Activated CD8-positive, alpha-beta T cell treated with anti-CD3 and anti-CD28 coated beads, Interleukin-2, amount 10 ng/mL, durations not matched to agents 7 days and 5 days (primary cell): ENCODE measurements at regions not wholly inside any gene's neighbourhood (a gene's known extent, or its start where the extent isn't known, plus 50 kb on each side); places are given as distances from the start of the nearest gene placed in this dataset.

Source experiments
- ATAC-seq: fragments of 150-1000 bp; cut with Tn5 transposase; one replicate; pipeline ENCODE4 v1.10.0; 2021; ENCODE audit warnings: moderate library complexity
- CTCF ChIA-PET: fragments of 350-600 bp; sonication (Branson Sonifier 250); formaldehyde crosslinking; loops from one replicate; lab custom pipeline; 2021; ENCODE audit warnings: antibody characterized with exemption; lab: Charles Lee
- POLR2A ChIA-PET: fragments of 350-600 bp; sonication (Branson Sonifier 250); formaldehyde crosslinking; loops from one replicate; lab custom pipeline; 2021; ENCODE audit warnings: antibody characterized with exemption; lab: Charles Lee
- DNase-seq: peaks from one replicate; pipeline ENCODE4 v3.0.0-alpha.2; 2020
- H3K27ac Mint-ChIP-seq: one replicate; pipeline ENCODE4 v1.8.0; 2021; ENCODE audit warnings: mild to moderate bottlenecking, mixed read lengths
- H3K27me3 Mint-ChIP-seq: one replicate; pipeline ENCODE4 v1.8.0; 2021; ENCODE audit warnings: low read depth, mixed read lengths
- H3K36me3 Mint-ChIP-seq: one replicate; pipeline ENCODE4 v1.8.0; 2021; ENCODE audit warnings: low read depth, mixed read lengths
- H3K4me1 Mint-ChIP-seq: one replicate; pipeline ENCODE4 v1.8.0; 2021; ENCODE audit warnings: low read depth, mixed read lengths
- H3K4me3 Mint-ChIP-seq: one replicate; pipeline ENCODE4 v1.8.0; 2021; ENCODE audit warnings: mild to moderate bottlenecking, mixed read lengths
- H3K9me3 Mint-ChIP-seq: one replicate; pipeline ENCODE4 v1.8.0; 2022; ENCODE audit warnings: mixed read lengths; ENCODE audit not compliant: insufficient read depth

DNA sequence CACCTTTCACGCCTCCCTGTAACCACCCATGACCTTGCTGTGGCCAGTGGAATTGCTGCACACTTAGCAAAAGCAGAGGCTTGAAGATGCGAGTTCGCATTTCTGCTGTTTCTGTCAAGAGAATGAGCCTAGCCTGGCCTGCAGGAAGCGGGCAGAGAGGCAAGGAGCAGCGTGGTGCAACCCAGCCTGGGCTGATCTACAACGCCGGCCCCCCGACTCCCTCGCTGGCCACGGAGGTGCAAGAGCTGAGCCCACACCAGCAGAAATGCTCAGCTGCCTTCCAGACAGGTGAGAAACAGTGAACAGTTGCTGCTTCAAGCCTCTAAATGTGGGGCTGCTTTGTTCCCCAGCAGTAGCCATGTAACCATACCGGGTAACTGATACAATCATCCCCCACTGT lies 116.4 kb downstream of the NCOR2 start:
- Mint-ChIP-seq H3K27ac (peak overlapping the region; percentile 70), H3K9me3 (no peaks in the 10 kb centered on the region), H3K36me3 (peaks cover 21% of the 10 kb centered on the region), H3K4me1 (peaks cover 60% of the 10 kb centered on the region), H3K27me3 (no peaks in the 10 kb centered on the region), H3K4me3 (peak overlapping the region; percentile 7)
- ChIA-PET CTCF (interaction anchor here (1.2 kb wide), 1 partner anchor 15 kb away, joined by 3 read pairs; no protein-coding TSS in a partner anchor), POLR2A (no interaction called here)
- DNase-seq, result no peak
- no peak for ATAC-seq

DNA sequence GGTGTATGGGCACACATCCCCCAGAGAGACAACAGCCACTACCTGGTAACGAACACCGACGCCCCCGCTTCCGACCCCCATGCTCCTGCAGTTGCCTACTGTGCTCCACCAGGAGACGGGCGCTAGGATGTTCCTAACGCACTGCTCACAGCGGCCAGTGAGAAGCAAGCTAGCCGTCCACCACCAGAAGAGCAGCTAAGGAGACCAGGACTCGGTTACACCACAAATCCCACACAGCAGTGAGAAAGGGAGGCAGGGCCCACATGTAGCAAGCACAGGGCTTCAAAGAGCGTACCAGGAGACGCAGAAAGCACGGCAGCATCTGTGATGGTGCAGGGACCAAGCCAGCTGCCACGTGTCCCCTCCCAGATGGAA lies 117.0 kb downstream of the NCOR2 start:
- CTCF ChIA-PET, result interaction anchor here (1.2 kb wide), 1 partner anchor 16 kb away, joined by 3 read pairs; no protein-coding TSS in a partner anchor
- no peaks in the 10 kb centered on the region for H3K9me3 Mint-ChIP-seq
- no peak overlapping the region for H3K4me3 Mint-ChIP-seq
- no peak for DNase-seq
- POLR2A ChIA-PET, result no interaction called here
- no peaks in the 10 kb centered on the region for H3K27me3 Mint-ChIP-seq
- H3K4me1 Mint-ChIP-seq, result peaks cover 53% of the 10 kb centered on the region
- ATAC-seq, result no peak
- no peak overlapping the region for H3K27ac Mint-ChIP-seq
- peaks cover 20% of the 10 kb centered on the region for H3K36me3 Mint-ChIP-seq

DNA sequence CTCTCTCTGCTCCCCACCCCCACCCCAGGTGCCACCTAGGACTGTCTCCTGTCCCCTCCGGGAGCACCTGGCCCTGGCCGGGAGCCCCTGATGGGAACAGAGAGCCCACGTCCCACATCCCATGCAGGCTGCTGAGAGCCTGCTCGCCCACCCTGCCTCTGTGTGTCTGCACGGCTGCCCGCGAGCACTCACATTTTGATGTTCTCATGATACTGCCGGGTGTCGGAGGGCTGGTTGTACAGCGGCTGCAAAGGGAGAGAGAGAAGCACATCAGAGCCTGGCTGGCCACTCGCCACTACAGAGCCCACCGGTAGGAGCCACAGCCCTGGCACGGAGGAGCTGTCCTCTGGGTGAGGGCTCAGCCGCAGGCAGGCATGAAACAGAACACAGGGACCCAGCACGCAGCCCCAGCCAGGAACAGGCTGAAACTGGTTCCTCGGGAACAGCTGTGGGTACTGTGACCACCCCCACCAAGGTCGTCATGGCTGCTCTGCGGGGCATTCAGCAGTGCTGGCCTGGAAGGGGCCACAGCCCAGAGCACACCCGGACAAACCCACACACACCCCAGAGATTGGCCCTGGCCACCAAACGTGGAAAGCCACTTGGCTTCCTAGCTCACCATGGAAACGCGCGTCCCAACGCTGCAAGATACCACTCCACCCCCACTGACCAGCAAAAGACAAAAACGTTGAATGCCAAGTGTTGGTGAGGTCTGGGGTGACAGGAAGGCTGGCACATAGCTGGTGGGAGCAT lies 117.6 kb downstream of the NCOR2 start:
- Mint-ChIP-seq H3K27me3 (no peaks in the 10 kb centered on the region), H3K4me3 (no peak overlapping the region), H3K36me3 (peaks cover 16% of the 10 kb centered on the region), H3K9me3 (no peaks in the 10 kb centered on the region), H3K27ac (no peak overlapping the region), H3K4me1 (peaks cover 48% of the 10 kb centered on the region)
- DNase-seq, result no peak
- CTCF ChIA-PET, result interaction anchor here (1.2 kb wide), 1 partner anchor 16 kb away, joined by 3 read pairs; no protein-coding TSS in a partner anchor
- no peak for ATAC-seq
- POLR2A ChIA-PET, result no interaction called here

DNA sequence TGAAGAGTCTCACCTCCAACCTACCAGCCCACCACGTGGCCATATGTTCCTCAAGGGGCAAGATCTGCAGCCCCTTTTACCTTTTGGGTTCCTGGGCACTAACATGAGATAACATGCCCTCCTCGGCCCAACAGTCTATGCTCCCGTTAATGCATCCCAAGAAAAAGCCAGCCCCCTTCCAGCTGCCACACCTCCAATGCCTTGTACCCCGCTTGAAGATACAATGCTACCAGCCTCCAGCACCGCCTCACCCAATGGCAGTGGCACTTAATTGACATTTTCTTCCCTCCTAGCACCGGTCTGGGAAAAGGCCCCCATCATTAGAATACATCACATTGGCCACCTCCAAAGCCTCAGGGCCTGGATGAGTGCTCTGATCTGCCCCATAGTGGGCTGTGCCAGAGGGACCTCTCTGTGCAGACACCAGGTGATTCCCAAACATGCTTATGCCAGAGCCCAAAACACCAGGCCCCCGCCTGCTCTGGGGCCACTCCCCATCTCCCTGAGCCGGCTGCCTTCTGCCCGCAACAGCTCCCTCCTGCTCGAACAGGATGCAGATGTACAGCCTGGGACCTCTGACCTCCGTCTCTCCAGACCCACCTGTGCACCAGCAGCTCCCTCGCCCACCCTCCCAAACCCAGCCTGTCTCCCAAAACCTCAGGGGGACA lies 118.3 kb downstream of the NCOR2 start:
- no peak for ATAC-seq
- Mint-ChIP-seq H3K27me3 (no peaks in the 10 kb centered on the region), H3K9me3 (no peaks in the 10 kb centered on the region), H3K36me3 (peaks cover 16% of the 10 kb centered on the region), H3K4me3 (no peak overlapping the region), H3K27ac (no peak overlapping the region), H3K4me1 (peaks cover 41% of the 10 kb centered on the region)
- no peak for DNase-seq
- CTCF ChIA-PET, result no interaction called here
- POLR2A ChIA-PET, result no interaction called here

DNA sequence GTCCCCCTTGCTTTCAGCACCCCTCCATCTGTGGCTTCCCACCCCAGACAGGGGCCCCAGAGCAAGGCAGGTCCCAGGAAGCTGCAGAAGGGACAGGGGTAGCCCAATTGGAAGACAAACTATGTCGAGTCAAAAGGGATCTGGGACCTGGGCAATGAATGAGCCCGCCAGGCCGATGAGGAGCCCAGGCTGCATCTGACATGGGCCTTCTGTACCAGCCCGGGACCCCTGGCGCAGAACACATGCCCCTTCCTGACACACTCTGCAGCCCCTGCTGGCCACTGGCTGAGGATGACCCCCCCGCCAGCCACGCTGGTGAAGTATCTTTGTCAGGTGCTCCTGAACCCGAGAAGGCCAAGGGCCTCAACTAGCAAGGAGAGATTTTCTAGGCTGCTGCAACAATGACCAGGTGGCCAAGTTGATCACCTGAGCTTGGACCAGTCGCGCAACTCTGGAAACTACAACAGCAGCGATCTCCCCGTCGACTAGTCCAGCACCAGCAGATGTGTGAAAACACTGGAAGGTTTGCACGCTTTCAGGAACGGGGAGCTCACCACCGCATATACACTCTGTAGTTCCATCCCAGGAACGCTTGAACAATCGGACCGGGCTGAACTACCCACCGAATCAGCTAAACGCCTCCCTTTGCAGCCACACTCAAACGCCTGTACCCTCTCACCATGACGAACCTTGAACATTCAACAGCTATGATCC lies 119.0 kb downstream of the NCOR2 start:
- Mint-ChIP-seq H3K4me3 (no peak overlapping the region), H3K4me1 (peaks cover 34% of the 10 kb centered on the region), H3K27ac (no peak overlapping the region), H3K36me3 (peaks cover 20% of the 10 kb centered on the region), H3K27me3 (no peaks in the 10 kb centered on the region), H3K9me3 (no peaks in the 10 kb centered on the region)
- ATAC-seq (no peak), DNase-seq (no peak)
- ChIA-PET CTCF (no interaction called here), POLR2A (no interaction called here)

DNA sequence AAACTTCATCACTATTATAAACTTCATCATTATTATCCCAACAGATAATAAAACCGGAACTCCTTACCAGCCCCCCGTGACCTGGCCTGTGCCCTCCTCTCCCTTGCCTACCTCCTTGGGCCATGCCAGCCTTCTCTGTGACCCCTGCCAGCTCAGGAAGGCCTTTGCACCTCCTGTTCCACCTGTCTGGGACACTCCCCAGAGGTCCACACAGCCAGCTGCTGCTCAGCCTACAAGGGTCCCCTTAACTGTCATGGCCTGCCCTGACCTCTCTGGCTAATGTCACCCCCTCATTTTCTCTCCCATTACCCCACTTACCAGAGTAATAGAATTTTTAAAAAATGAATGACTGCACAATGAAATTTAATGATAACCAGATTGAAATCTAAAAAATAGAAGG lies 121.0 kb downstream of the NCOR2 start:
- Mint-ChIP-seq H3K27me3 (no peaks in the 10 kb centered on the region), H3K9me3 (no peaks in the 10 kb centered on the region), H3K4me1 (peaks cover 15% of the 10 kb centered on the region), H3K27ac (peak overlapping the region; percentile 6), H3K36me3 (peaks cover 21% of the 10 kb centered on the region), H3K4me3 (no peak overlapping the region)
- DNase-seq (no peak), ATAC-seq (no peak)
- ChIA-PET POLR2A (interaction anchor here (0.6 kb wide), 1 partner anchor 215 kb away, joined by 3 read pairs; no protein-coding TSS in a partner anchor), CTCF (no interaction called here)

DNA sequence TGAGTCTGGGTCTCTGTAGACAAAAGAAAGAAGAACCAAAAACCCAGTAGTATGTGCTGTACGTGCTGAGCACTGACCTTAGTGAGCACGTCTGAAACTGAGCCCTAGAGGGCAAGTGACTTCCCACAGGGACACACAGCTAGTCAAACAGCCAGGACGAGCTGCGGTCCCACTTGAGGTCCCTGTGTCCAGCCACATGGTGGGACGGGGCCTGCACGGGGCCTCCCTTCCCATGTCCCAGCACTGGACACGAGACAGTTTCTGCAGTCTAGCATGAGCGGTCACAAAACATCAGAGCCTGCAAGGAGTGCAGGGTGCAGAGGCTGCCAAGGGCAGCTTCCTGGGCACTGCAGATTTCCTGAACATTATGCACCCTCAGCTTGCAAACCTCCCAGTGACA lies 121.6 kb downstream of the NCOR2 start:
- Mint-ChIP-seq H3K36me3 (peaks cover 19% of the 10 kb centered on the region), H3K4me3 (no peak overlapping the region), H3K27ac (no peak overlapping the region), H3K27me3 (no peaks in the 10 kb centered on the region), H3K9me3 (no peaks in the 10 kb centered on the region), H3K4me1 (peaks cover 10% of the 10 kb centered on the region)
- DNase-seq, result no peak
- no peak for ATAC-seq
- ChIA-PET CTCF (no interaction called here), POLR2A (interaction anchor here (0.6 kb wide), 1 partner anchor 214 kb away, joined by 3 read pairs; no protein-coding TSS in a partner anchor)

DNA sequence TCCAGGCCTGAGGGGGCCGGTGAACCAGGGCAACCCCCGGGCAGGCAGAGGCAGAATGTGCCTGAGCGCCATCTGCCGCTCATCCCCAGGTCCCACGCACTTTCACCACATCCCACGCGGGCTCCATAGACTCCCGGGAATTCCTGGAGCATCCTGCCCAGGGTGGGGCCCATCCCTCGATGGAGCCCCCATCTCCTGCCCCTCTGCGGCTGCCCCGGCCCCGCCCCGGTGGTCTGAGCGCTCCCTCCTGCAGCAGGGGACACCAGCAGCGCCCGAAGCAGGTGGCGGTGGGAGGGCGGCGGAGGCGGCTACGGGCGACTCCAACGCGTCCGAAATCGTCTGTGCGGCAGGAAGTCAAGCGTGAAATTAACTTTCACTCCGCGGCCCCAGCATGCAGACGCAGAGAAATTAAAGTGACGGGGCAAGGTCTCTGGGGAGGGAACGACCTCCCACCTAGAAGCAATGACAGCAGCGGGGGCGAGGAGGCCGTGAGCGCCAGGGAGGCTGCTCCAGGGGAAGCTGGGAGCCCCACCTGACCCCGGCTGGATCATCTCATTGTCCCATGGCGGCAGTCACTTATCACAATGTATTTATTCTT lies 122.2 kb downstream of the NCOR2 start:
- Mint-ChIP-seq H3K27ac (no peak overlapping the region), H3K9me3 (no peaks in the 10 kb centered on the region), H3K4me3 (no peak overlapping the region), H3K4me1 (peaks cover 4% of the 10 kb centered on the region), H3K27me3 (no peaks in the 10 kb centered on the region), H3K36me3 (peaks cover 22% of the 10 kb centered on the region)
- POLR2A ChIA-PET, result no interaction called here
- CTCF ChIA-PET, result no interaction called here
- ATAC-seq, result no peak
- DNase-seq, result no peak

DNA sequence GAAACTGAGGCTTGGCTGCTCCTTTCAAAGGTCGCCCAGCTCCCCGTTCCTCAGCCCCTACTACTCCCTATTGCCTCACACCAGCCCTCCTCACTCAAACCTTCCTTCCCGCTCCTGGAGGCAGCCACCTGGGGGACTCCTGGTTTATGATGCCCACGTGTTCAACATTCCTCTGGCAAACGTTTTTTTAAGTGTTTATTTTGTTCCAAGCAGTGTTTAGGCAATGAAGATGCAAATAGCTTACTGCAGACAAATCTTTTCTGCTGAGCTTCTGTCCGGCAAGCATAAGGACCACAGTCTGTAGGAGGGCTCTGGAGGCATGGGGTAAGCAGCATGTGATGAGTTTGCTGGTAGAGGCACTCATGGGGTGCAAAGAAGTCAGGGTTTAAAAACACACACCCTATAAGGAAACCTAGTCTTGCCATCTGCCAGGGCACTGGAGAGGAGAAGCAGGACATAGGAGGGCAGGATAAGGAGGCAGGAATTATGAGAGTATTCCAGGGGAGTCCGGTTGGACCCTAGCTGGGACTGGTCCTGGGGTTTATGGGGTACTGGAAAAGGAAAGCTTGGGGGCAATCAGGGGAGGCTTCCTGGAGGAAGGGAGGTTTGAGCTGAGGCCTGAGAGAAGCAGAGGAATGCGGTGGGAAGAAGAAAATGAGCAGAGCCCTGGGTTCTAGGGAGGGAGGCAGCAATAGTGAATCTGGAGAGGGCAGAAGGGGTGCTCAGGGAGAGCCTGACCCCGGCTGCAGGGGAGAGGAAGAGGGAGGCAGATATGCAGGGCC lies 123.3 kb downstream of the NCOR2 start:
- Mint-ChIP-seq H3K4me3 (no peak overlapping the region), H3K9me3 (no peaks in the 10 kb centered on the region), H3K27me3 (no peaks in the 10 kb centered on the region), H3K4me1 (no peaks in the 10 kb centered on the region), H3K36me3 (peaks cover 18% of the 10 kb centered on the region), H3K27ac (peak overlapping the region; percentile 51)
- ChIA-PET CTCF (interaction anchor here (1.1 kb wide), 1 partner anchor 46 kb away, joined by 3 read pairs; no protein-coding TSS in a partner anchor), POLR2A (no interaction called here)
- ATAC-seq (no peak), DNase-seq (no peak)

DNA sequence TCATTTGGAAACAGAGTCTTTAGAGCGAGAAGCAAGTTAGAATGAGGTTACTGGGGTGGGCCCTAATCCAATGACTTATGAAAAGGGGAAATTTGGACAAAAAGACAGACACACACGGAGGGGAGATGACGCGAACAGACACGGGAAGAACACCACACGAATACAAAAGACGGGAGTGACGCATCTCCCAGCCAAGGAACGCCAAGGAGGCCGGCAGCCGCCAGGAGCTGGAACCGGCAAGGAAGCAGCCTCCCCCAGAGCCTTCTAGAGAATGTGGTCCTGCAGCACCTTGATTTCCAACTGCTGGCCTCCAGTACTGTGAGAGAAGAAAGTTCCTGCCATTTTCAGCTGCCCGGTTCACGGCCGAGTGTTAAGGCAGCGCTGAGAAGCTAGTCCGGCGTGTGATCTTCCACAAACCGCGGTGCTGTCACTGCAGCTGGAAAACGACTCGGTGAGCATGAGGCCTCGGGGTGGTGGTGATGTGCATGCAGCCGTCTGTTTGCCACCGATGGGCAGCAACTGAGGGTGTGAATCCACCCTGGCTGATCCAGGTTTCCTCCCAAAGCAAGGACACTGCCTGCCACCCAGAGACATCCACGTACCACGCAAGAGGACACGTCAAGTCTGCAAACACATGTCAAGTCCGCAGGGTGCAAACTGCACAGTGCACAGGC lies 124.5 kb downstream of the NCOR2 start:
- POLR2A ChIA-PET, result no interaction called here
- no peak overlapping the region for H3K4me3 Mint-ChIP-seq

DNA sequence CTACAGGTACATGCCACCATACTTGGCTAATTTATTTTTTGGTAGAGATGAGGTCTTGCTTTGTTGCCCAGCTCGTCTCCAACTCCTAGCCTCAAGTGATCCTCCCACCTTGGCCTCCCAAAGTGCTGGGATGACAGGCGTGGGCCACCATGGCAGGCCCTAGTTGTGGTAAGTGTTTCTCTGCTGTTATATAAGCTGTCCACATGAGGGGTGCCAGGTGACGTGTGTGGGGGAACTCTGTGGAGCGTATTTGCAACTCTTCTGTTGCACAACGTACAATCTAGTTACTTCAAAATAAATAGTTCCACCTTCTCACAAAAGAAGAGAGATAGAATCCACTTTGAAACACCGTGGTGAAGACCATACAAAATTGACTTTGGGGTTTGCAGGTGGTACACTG lies 125.1 kb downstream of the NCOR2 start:
- no peak for ATAC-seq
- Mint-ChIP-seq H3K9me3 (no peaks in the 10 kb centered on the region), H3K27ac (no peak overlapping the region), H3K4me1 (no peaks in the 10 kb centered on the region), H3K27me3 (no peaks in the 10 kb centered on the region), H3K4me3 (no peak overlapping the region), H3K36me3 (peaks cover 13% of the 10 kb centered on the region)
- DNase-seq, result no peak
- POLR2A ChIA-PET, result no interaction called here
- CTCF ChIA-PET, result no interaction called here

More for the DNA sequence above, 124.5 kb downstream of the NCOR2 start:
- no peak for ATAC-seq
- DNase-seq, result no peak
- Mint-ChIP-seq H3K9me3 (no peaks in the 10 kb centered on the region), H3K36me3 (peaks cover 13% of the 10 kb centered on the region), H3K4me1 (no peaks in the 10 kb centered on the region), H3K27me3 (no peaks in the 10 kb centered on the region), H3K27ac (no peak overlapping the region)
- CTCF ChIA-PET, result no interaction called here
